NCI-H345 treated with DMSO at 0.1 percent for 48 hours (cell line): ENCODE measurements at regions not wholly inside any gene's neighbourhood (a gene's known extent, or its start where the extent isn't known, plus 50 kb on each side); places are given as distances from the start of the nearest gene placed in this dataset.

Source experiments
- DNase-seq: peaks from one replicate; lab custom pipeline; 2025; ENCODE audit not compliant: unreplicated experiment; lab: John Stamatoyannopoulos, UW

GRCh38 chr4:173713026-173713425 lies 183.0 kb upstream of the HAND2 start:
- no peak for DNase-seq

GRCh38 chr4:173707658-173708419 lies 177.8 kb upstream of the HAND2 start:
- no peak for DNase-seq

- no peak for DNase-seq
Observed at GRCh38 chr4:173704201-173704600, 174.2 kb upstream of the HAND2 start.

GRCh38 chr4:173703021-173703420 lies 173.0 kb upstream of the HAND2 start:
- DNase-seq: no peak

GRCh38 chr4:173700650-173701049 lies 170.6 kb upstream of the HAND2 start:
- no peak for DNase-seq

- no peak for DNase-seq
Observed at GRCh38 chr4:173699841-173700475, 169.9 kb upstream of the HAND2 start.

- no peak for DNase-seq
Observed at GRCh38 chr4:173698557-173699262, 168.7 kb upstream of the HAND2 start.

- DNase-seq: no peak
Observed at GRCh38 chr4:173697840-173698239, 167.8 kb upstream of the HAND2 start.

- DNase-seq: no peak
Observed at GRCh38 chr4:173696551-173696950, 166.5 kb upstream of the HAND2 start.

GRCh38 chr4:173696011-173696410 lies 166.0 kb upstream of the HAND2 start:
- DNase-seq: no peak

GRCh38 chr4:173685831-173686210 lies 155.8 kb upstream of the HAND2 start:
- no peak for DNase-seq

GRCh38 chr4:173685165-173685830 lies 155.3 kb upstream of the HAND2 start:
- no peak for DNase-seq

GRCh38 chr4:173684223-173684622 lies 154.2 kb upstream of the HAND2 start:
- no peak for DNase-seq

- no peak for DNase-seq
Observed at GRCh38 chr4:173682609-173683008, 152.6 kb upstream of the HAND2 start.

- DNase-seq: no peak
Observed at GRCh38 chr4:173680278-173680677, 150.2 kb upstream of the HAND2 start.

- DNase-seq: no peak
Observed at GRCh38 chr4:173675446-173675845, 145.4 kb upstream of the HAND2 start.

GRCh38 chr4:173669460-173670179 lies 139.6 kb upstream of the HAND2 start:
- DNase-seq: no peak

- no peak for DNase-seq
Observed at GRCh38 chr4:173661001-173661400, 131.0 kb upstream of the HAND2 start.

GRCh38 chr4:173656898-173657297 lies 126.9 kb upstream of the HAND2 start:
- DNase-seq: no peak

- no peak for DNase-seq
Observed at GRCh38 chr4:173652283-173652931, 122.4 kb upstream of the HAND2 start.
